IPS-15b (cell line): ENCODE measurements at regions not wholly inside any gene's neighbourhood (a gene's known extent, or its start where the extent isn't known, plus 50 kb on each side); places are given as distances from the start of the nearest gene placed in this dataset.

Experiments used
- H3K27me3 ChIP-seq: one replicate; pipeline ENCODE4 v1.6.1; 2013; ENCODE audit warnings: low read length; ENCODE audit not compliant: control insufficient read depth, insufficient read depth
- H3K36me3 ChIP-seq: one replicate; pipeline ENCODE4 v1.6.1; 2013; ENCODE audit warnings: low read length; ENCODE audit not compliant: control insufficient read depth, insufficient read depth
- H3K4me1 ChIP-seq: one replicate; pipeline ENCODE4 v1.6.1; 2013; ENCODE audit warnings: mild to moderate bottlenecking, low read length; ENCODE audit not compliant: control insufficient read depth, insufficient read depth
- H3K4me3 ChIP-seq: one replicate; pipeline ENCODE4 v1.5.1; 2013; ENCODE audit warnings: low read depth, low read length
- H3K9ac ChIP-seq: one replicate; pipeline ENCODE4 v1.6.1; 2013; ENCODE audit warnings: low read depth, mild to moderate bottlenecking, low read length
- H3K9me3 ChIP-seq: one replicate; pipeline ENCODE4 v1.6.1; 2013; ENCODE audit warnings: mild to moderate bottlenecking, low read length; ENCODE audit not compliant: control insufficient read depth, insufficient read depth

DNA sequence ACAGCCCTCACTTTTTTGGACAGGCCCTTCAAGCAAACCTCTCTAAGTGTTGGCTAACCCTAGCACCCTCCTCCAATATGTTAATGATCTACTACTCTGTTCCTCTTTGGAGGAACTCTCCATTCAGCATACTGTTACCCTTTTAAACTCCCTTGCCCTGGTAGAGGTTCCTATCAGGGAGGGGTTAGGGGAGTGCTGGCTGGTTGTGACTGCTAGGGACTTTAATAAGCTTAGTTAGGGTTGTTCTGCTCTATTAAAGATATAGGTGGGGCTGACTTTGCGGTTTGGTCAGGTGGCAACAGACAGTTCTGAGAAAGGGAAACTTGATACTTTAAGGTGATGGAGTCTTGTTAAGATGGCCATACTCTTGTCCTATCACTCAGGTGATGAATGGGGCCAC lies 301.5 kb upstream of the FBXO33 start:
- Histone ChIP-seq H3K4me3 (no peak overlapping the region), H3K27me3 (no peaks in the 10 kb centered on the region), H3K9ac (no peak overlapping the region), H3K36me3 (peaks cover 3% of the 10 kb centered on the region), H3K4me1 (peaks cover 7% of the 10 kb centered on the region), H3K9me3 (no peaks in the 10 kb centered on the region)

DNA sequence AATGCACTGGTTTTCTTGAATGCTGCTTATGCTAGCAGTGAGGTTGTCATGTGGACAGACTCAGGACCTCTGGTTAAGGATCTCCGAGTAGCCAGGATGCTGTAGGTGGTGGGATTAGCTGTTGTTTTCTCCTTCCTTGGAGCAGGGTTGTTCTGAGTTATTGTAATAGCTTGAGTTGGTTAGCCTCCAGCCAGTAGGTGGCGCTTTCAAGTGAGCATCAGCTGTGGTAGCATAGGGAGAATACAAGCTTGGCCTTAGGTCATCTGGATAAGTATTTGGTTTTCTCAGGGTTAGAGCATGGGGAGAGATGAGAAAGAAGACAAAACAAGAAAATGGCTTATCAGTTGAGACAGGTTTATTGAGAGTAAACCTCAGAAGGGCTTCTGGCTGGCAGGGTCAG lies 299.7 kb upstream of the FBXO33 start:
- H3K9ac ChIP-seq = no peak overlapping the region
- no peaks in the 10 kb centered on the region for H3K27me3 ChIP-seq
- H3K36me3 ChIP-seq = peaks cover 3% of the 10 kb centered on the region
- no peak overlapping the region for H3K4me3 ChIP-seq
- H3K9me3 ChIP-seq = no peaks in the 10 kb centered on the region
- peaks cover 7% of the 10 kb centered on the region for H3K4me1 ChIP-seq

DNA sequence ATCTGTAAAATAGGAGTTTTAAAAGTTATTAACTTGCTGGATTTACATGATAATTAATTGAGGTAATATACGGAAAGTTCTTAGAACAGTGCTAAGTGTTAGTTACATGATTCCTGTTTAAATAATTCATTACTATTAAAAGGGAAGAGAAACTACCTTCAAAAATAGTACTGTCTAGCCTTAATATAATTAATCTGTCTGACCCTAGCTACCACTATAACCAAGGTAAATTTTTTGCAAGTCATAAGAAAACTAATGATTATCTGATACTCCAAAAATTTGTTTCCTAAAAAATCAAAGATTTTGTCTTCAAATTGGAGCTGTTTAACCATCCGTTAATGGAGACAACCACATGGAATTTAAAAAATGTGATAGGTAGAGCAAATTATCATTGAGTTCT lies 294.3 kb upstream of the FBXO33 start:
- Histone ChIP-seq H3K27me3 (no peaks in the 10 kb centered on the region), H3K9ac (no peak overlapping the region), H3K4me3 (no peak overlapping the region), H3K9me3 (no peaks in the 10 kb centered on the region), H3K36me3 (no peaks in the 10 kb centered on the region), H3K4me1 (no peaks in the 10 kb centered on the region)

DNA sequence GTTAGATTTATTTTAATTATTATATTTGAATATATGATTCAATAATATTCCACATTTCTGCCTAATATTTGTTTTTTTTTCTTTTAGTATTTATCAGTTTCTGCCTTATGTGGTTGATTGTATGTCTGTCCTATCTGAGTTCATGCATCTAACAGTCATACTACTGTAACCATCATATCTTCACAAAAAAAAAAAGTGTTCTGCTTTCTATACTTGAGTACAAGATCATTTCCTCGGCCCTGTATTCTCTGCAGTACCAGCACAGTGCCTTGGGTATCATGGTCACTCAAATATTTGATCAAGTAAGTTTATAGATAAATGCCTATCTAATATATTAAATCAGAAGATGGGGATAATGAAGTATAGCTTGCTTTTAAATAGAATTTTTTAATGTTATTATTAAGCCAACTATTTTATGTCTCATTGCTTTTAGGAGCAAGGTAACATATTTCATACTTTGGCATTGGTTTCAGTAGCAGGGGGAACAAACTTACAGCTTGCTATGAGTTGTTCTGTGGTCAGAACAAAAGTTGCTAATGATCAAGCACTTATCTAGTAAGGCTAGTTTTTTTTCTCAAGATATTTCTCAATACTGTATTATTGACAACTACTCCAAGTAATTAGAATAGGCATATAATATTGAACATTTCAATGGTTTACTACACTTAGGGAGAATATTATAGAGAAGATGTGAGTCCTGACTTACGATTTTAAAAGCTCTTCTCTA lies 290.5 kb upstream of the FBXO33 start:
- Histone ChIP-seq H3K9ac (no peak overlapping the region), H3K4me3 (no peak overlapping the region), H3K36me3 (no peaks in the 10 kb centered on the region), H3K9me3 (no peaks in the 10 kb centered on the region), H3K27me3 (no peaks in the 10 kb centered on the region), H3K4me1 (no peaks in the 10 kb centered on the region)

DNA sequence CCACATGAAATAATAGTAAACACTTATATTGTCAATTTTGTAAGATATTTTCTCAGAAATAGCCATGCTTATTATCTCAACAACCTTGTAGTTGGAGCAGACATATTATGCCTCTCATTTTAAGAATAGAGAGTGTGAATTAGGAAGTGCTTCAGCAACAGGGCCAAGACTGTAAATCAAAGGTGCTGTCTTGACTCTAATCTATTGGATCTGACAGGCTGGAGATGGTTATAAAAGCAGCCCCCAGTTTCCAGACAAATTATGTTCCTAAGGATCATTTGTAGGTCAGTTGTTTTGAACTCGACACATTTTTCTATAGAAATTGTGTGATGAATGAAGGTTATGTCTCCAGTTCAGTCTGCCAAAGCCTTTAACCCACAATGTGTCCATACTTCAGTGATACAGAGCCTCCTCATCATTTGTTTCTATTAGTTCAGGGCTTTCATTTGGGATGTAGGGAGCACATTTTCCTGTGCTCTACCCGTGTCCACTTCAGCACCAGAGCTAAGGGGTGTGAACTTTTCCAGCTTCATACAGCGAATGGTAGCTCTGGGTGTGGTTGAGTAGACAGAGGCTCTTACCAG lies 284.8 kb upstream of the FBXO33 start:
- no peak overlapping the region for H3K4me3 ChIP-seq

DNA sequence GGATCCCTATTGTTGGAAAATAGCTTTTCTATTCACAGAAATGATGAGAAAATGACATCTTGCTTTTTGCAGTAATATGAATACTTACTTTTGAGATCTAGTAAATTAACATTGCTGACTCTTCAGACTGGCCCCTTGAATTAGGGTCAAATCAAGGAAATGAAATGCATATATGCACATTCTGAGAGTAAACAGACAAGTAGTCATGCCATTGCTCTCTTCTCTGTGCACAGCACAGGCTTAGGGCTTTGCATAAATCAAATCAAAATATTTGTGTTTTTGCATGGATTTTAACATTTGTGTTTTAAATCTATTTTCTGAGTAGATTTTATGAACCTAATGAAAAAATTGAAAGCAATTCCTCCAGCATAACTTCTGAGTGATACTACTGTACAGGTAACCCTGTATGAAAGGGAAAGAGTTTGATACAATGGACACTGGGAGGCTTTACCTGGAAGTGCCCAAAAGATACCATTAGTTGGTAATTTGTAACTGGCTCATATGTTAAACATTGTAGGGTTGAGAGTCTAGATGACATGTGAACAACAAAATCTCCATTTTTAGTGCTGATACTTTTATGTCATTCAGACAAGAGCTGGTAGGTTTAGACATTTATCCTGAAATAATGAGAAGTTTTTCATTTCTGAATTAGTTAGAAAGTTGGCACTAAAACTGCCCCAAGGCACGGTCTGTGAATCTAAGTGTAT lies 280.2 kb upstream of the FBXO33 start:
- no peaks in the 10 kb centered on the region for H3K9me3 ChIP-seq
- no peaks in the 10 kb centered on the region for H3K27me3 ChIP-seq
- H3K9ac ChIP-seq = no peak overlapping the region
- H3K36me3 ChIP-seq = no peaks in the 10 kb centered on the region
- no peak overlapping the region for H3K4me3 ChIP-seq
- H3K4me1 ChIP-seq = no peaks in the 10 kb centered on the region

More for the DNA sequence above, 284.8 kb upstream of the FBXO33 start:
- Histone ChIP-seq H3K4me1 (no peaks in the 10 kb centered on the region), H3K36me3 (no peaks in the 10 kb centered on the region), H3K27me3 (no peaks in the 10 kb centered on the region), H3K9me3 (no peaks in the 10 kb centered on the region), H3K9ac (no peak overlapping the region)

DNA sequence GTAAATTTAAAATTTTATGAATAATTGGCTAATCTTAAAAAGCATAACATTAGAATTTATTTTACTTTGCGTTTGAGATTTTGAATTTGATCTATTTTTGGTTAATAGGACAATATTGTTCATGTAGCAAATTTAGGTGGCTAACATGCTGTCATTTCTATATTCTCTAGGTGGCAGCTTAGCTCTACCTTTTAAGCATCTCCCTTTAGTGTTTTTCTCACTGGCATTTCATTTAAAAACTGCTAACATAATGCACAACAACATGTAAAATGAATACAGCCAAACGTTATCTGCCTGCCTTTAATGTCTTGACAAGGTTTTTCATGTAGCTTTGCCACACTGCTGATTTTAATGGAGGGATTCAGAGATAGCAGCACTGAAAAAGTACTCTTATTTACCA lies 272.4 kb upstream of the FBXO33 start:
- Histone ChIP-seq H3K4me3 (no peak overlapping the region), H3K9me3 (no peaks in the 10 kb centered on the region), H3K36me3 (no peaks in the 10 kb centered on the region), H3K27me3 (no peaks in the 10 kb centered on the region), H3K9ac (no peak overlapping the region), H3K4me1 (no peaks in the 10 kb centered on the region)

DNA sequence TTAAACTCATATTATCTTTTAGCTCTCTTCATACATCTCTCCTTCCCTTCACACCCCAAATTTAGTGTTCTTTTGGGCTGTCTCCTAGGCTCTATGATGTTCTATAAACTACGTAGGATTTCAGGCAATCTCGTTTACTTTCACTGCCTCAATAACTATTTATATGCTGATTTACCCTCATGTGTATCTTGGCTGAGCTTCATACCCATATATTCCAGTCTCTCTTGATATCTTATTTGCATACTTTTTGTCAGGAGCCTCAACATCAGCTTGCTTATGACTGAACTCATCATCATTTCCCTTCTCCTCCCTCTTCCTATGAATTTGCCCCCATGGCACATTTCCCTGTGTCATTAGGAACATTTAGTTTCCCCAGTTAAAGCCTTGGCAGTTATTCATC lies 262.1 kb upstream of the FBXO33 start:
- no peak overlapping the region for H3K4me3 ChIP-seq

DNA sequence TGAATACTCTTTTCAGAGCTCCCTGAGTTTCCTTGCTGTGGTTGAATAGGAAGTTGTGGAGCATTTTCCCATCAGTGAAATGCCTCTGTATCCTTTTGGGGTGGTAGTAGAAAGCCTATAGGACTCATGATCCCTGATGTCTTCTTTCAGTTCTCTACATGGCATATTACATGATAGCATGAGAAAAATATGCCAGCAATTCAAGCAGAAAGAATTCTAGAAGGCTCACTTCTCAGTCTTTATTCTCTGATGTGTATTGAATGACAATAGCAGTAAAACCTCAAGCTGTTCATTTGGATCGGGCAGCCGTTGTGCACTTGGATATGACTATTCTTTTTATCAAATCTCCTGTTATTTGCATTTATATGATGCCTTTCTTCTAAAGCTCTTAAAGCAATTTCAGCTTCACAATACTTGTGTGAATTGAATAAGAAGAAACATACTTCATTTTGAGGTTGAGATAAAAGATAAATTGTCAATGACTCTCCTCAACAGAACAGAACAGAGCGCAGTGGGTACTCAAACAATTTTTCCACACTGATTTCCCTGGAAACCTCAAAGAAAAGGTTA lies 251.5 kb upstream of the FBXO33 start:
- Histone ChIP-seq H3K9ac (no peak overlapping the region), H3K27me3 (no peaks in the 10 kb centered on the region), H3K9me3 (no peaks in the 10 kb centered on the region), H3K36me3 (no peaks in the 10 kb centered on the region), H3K4me1 (no peaks in the 10 kb centered on the region), H3K4me3 (no peak overlapping the region)

More for the DNA sequence above, 262.1 kb upstream of the FBXO33 start:
- no peak overlapping the region for H3K9ac ChIP-seq
- H3K4me1 ChIP-seq = peaks cover 4% of the 10 kb centered on the region
- H3K27me3 ChIP-seq = no peaks in the 10 kb centered on the region
- no peaks in the 10 kb centered on the region for H3K9me3 ChIP-seq
- no peaks in the 10 kb centered on the region for H3K36me3 ChIP-seq

DNA sequence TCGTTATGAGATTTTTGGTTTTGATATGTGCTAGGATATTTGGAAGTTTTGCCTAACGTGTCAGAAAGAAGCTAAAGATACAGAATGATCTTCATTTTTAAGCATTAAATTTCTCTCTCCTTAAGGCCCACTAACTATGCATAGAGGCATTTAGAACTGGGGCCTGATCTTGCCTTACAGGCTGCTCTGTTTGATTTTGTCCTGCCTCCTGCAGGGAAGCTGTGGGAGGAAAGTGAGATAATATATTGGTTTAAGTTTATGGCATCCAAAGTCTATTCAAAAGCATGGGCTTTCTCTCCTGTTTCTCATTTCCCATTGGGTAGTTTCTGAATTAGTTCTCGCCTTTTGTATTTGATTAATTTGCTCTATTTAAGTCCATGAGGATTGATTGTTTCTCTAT lies 250.3 kb upstream of the FBXO33 start:
- H3K36me3 ChIP-seq = no peaks in the 10 kb centered on the region
- no peak overlapping the region for H3K9ac ChIP-seq
- H3K4me3 ChIP-seq = no peak overlapping the region
- no peaks in the 10 kb centered on the region for H3K9me3 ChIP-seq
- no peaks in the 10 kb centered on the region for H3K27me3 ChIP-seq
- no peaks in the 10 kb centered on the region for H3K4me1 ChIP-seq

DNA sequence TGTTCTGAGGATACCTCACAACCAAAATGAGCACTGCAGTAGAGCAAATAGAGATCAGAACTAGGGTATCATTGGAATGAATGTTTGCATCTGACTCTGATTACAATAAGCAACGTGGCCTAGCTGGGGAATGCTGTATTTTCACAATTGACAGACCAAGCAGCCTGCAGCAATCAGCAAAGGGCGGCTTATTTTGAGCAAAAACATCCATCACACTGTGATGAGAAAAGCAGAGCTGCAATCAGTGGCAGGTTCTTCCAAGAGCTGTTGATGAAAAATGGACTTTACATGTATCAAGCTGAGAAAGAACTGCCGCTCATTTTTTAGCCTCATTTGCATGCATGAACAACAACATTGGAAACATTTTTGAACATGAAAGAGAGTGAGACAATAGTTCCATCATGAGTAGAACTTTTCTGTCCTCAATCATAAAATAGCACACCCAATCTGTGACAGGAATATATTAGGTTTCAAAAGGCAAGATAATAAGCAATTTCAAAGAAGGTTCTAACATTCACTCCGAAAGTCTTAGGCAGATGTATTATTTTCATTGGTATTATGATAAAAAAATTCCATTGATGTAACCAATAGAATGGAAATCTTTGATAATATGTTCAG lies 249.7 kb upstream of the FBXO33 start:
- no peaks in the 10 kb centered on the region for H3K36me3 ChIP-seq
- no peak overlapping the region for H3K4me3 ChIP-seq
- no peaks in the 10 kb centered on the region for H3K9me3 ChIP-seq
- H3K9ac ChIP-seq = no peak overlapping the region
- no peaks in the 10 kb centered on the region for H3K27me3 ChIP-seq
- H3K4me1 ChIP-seq = no peaks in the 10 kb centered on the region
